ENCODE measurements at regions not wholly inside any gene's neighbourhood (a gene's known extent, or its start where the extent isn't known, plus 50 kb on each side); places are given as distances from the start of the nearest gene placed in this dataset.

- no peak for DNase-seq
These were observed 64.3 kb upstream of the FZD7 start for GRCh38 chr2:201969241-201969937.

GRCh38 chr2:201969938-201970785, 63.5 kb upstream of the FZD7 start:
- no peak for DNase-seq

- DNase-seq = no peak
These were observed 62.9 kb upstream of the FZD7 start for GRCh38 chr2:201970786-201971108.

- no peak for DNase-seq
These were observed 62.0 kb upstream of the FZD7 start for GRCh38 chr2:201971531-201972228.

- no peak for DNase-seq
These were observed 60.9 kb upstream of the FZD7 start for GRCh38 chr2:201972621-201973255.

GRCh38 chr2:201973305-201973928, 60.2 kb upstream of the FZD7 start:
- no peak for DNase-seq

- no peak for DNase-seq
These were observed 59.2 kb upstream of the FZD7 start for GRCh38 chr2:201974171-201975100.

GRCh38 chr2:201975434-201975833, 58.2 kb upstream of the FZD7 start:
- DNase-seq = no peak

GRCh38 chr2:201975964-201976612, 57.6 kb upstream of the FZD7 start:
- DNase-seq = no peak

GRCh38 chr2:201977651-201978050, 56.0 kb upstream of the FZD7 start:
- DNase-seq = no peak

GRCh38 chr2:201978333-201978732, 55.3 kb upstream of the FZD7 start:
- DNase-seq = no peak

GRCh38 chr2:201978986-201979385, 54.7 kb upstream of the FZD7 start:
- DNase-seq = no peak

GRCh38 chr2:201980389-201980821, 53.2 kb upstream of the FZD7 start:
- no peak for DNase-seq

- DNase-seq = no peak
These were observed 52.7 kb upstream of the FZD7 start for GRCh38 chr2:201980946-201981345.

- no peak for DNase-seq
These were observed 50.5 kb upstream of the FZD7 start for GRCh38 chr2:201983174-201983573.

GRCh38 chr2:201983800-201984199, 49.9 kb upstream of the FZD7 start:
- no peak for DNase-seq

Measured in stimulated activated CD4-positive, alpha-beta T cell treated with anti-CD3 and anti-CD28 coated beads, Interleukin-1b, Interleukin-23, amount 100 ng/mL, for 48 hours (primary cell).